ENCODE measurements at regions not wholly inside any gene's neighbourhood (a gene's known extent, or its start where the extent isn't known, plus 50 kb on each side); places are given as distances from the start of the nearest gene placed in this dataset.

- DNase-seq: no peak
Observed at GRCh38 chr5:30001826-30002225, 1191.7 kb upstream of the CDH6 start.

GRCh38 chr5:30000231-30000630 lies 1193.3 kb upstream of the CDH6 start:
- DNase-seq: no peak

GRCh38 chr5:29995154-29995553 lies 1198.3 kb upstream of the CDH6 start:
- no peak for DNase-seq

- no peak for DNase-seq
Observed at GRCh38 chr5:29994519-29994918, 1199.0 kb upstream of the CDH6 start.

- no peak for DNase-seq
Observed at GRCh38 chr5:29993286-29993685, 1200.2 kb upstream of the CDH6 start.

GRCh38 chr5:29992248-29992647 lies 1201.2 kb upstream of the CDH6 start:
- no peak for DNase-seq

- no peak for DNase-seq
Observed at GRCh38 chr5:29990681-29991080, 1202.8 kb upstream of the CDH6 start.

- no peak for DNase-seq
Observed at GRCh38 chr5:29984156-29984540, 1209.3 kb upstream of the CDH6 start.

GRCh38 chr5:29983528-29984155 lies 1209.8 kb upstream of the CDH6 start:
- no peak for DNase-seq

- no peak for DNase-seq
Observed at GRCh38 chr5:29982457-29982856, 1211.0 kb upstream of the CDH6 start.

- no peak for DNase-seq
Observed at GRCh38 chr5:29972597-29972996, 1220.9 kb upstream of the CDH6 start.

- no peak for DNase-seq
Observed at GRCh38 chr5:29963956-29964355, 1229.5 kb upstream of the CDH6 start.

GRCh38 chr5:29960323-29960722 lies 1233.2 kb upstream of the CDH6 start:
- DNase-seq: no peak

GRCh38 chr5:29950416-29951145 lies 1242.9 kb upstream of the CDH6 start:
- no peak for DNase-seq

- no peak for DNase-seq
Observed at GRCh38 chr5:29949301-29949872, 1244.1 kb upstream of the CDH6 start.

- DNase-seq: no peak
Observed at GRCh38 chr5:29944327-29944726, 1249.2 kb upstream of the CDH6 start.

- no peak for DNase-seq
Observed at GRCh38 chr5:29942089-29942488, 1251.4 kb upstream of the CDH6 start.

GRCh38 chr5:29939988-29940387 lies 1253.5 kb upstream of the CDH6 start:
- DNase-seq: no peak

- DNase-seq: no peak
Observed at GRCh38 chr5:29935371-29935770, 1258.1 kb upstream of the CDH6 start.

- DNase-seq: no peak
Observed at GRCh38 chr5:29930316-29930715, 1263.2 kb upstream of the CDH6 start.

GRCh38 chr5:29924107-29924506 lies 1269.4 kb upstream of the CDH6 start:
- DNase-seq: no peak

GRCh38 chr5:29905626-29906353 lies 1287.7 kb upstream of the CDH6 start:
- no peak for DNase-seq

- no peak for DNase-seq
Observed at GRCh38 chr5:29902859-29903258, 1290.6 kb upstream of the CDH6 start.

GRCh38 chr5:29899583-29899982 lies 1293.9 kb upstream of the CDH6 start:
- no peak for DNase-seq
